Suprapubic skin (tissue), 4 donors: ENCODE measurements at regions not wholly inside any gene's neighbourhood (a gene's known extent, or its start where the extent isn't known, plus 50 kb on each side); places are given as distances from the start of the nearest gene placed in this dataset.

Source experiments
- CTCF ChIP-seq, 2 donors: fragments of 200-600 bp in 1 of 2; fragments of 450-650 bp in 1 of 2; sonication (generic) in 1 of 2; IDR thresholded peaks; one replicate each; pipeline ENCODE4 v1.5.1; 2016 to 2019; ENCODE audit warnings: antibody characterized with exemption in 2 of 2, mild to moderate bottlenecking in 1 of 2, moderate library complexity in 1 of 2
- POLR2A ChIP-seq, 2 donors: fragments of 450-650 bp; IDR thresholded peaks; one replicate each; pipeline ENCODE4 v1.6.1; 2017; ENCODE audit warnings: antibody characterized with exemption in 2 of 2, mild to moderate bottlenecking in 2 of 2, moderate library complexity in 2 of 2
- POLR2AphosphoS5 ChIP-seq, 3 donors: sonication (generic); formaldehyde crosslinking; IDR thresholded peaks; one replicate each; pipeline ENCODE4 v1.6.1; 2017; ENCODE audit warnings: antibody characterized with exemption in 3 of 3

DNA sequence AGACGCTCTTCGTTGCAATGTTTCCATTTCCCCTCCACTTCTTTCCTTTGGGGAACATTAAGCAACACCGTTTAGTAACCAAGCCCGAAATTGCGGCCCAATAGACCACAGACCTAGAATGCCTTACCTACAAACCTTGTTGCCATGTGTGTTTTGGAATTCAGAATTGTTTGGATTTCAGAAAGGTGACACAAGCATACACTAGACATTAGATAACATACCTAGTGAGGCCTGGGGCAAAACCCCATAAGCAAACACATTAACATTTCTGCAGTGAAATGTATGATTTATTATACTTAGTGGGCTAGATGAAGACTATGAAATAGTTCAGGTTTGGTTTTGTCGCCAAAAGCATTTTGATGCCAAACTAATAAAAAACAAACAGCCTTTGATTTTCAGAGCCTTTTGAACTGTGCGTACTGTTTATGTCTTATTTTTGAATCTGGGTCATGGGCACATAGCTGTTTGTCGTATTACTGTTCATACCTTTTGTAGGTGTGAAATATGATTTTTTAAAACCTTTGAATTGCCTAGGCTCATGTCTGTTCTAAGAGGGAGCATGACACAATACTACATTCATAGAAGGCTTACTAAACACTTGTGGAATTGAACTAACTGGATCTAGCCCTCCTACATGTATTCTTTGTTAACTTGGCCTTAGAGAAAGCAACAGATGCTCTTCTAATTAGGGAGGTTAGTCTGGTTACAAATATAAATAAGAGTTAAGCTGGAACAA, 88.6 kb upstream of the TMEM164 start:
- TF ChIP-seq POLR2AphosphoS5 (IDR thresholded peaks at IDR 0.05): no peak
- no peak for TF ChIP-seq CTCF (IDR thresholded peaks at IDR 0.05)
- no peak for TF ChIP-seq POLR2A (IDR thresholded peaks at IDR 0.05)
